DLD1 (cell line): ENCODE measurements at regions not wholly inside any gene's neighbourhood (a gene's known extent, or its start where the extent isn't known, plus 50 kb on each side); places are given as distances from the start of the nearest gene placed in this dataset.

Experiments used
- in situ Hi-C: cut with HindIII; loops from 2 replicates; pipeline ENCODE4 v1.10.0; 2017; ENCODE audit warnings: low sequenced_read_pairs

DNA sequence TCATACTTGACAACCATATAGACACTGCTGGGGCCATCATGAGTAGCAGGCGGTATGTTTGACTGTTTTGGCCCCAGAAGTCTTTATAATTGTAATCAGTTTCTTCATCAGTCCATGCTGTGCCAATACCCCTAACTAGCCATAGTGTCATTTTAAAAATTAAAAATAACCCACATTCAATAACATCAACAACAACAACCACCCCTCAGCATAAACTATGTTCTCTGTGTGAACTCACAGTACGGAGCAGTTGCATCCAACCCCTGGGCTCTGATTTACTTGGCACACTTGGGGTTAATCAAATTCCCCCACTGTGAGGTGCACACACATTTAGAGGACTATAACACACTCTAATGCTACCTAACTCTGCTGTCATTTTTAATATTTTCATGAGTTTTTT lies 553.7 kb downstream of the USP25 start:
- in situ Hi-C loops, result no loop called here

DNA sequence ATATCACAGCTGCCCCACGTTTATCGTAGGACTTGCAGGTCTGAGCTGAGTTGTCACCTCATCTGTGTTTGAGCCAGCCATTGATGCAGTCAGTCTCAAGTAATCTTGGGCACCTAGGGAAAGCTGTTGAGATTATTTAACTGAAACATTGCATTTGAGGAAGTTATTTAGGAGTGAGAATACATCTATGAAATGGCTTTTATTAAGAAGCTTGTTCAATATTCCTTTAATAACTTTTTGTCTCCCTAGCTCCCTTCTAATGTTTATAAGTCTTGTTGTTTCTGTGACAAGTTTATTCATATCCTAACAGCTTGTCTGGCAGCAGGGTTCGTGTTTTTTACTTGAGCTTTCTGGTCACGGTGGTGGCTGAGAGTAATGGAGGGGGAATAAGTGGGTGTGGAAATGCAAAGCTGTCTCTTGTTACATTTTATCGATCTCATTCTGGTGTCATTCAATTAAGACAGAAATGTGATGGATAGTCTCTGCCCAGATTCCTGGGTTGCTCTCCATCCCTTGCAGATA lies 555.9 kb downstream of the USP25 start:
- in situ Hi-C loops, result no loop called here

DNA sequence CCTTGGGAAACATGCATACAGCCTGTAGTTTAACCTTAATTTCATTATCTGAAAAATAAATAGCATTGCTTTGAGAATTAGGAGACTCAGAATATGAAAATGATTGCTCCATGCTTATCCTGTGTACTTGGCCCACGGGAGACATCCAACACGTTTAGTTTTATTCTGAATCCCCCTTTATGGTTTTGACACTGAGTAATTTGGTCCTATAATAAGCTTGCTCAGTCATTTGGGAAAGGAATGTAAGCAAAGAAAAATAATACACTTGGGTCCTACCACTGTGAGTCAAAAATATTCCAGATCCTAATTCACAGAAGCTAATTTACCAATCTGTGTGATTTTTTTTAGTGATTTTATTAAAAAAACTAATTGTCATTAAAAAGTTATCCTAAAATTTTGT lies 557.3 kb downstream of the USP25 start:
- in situ Hi-C loops, result no loop called here

DNA sequence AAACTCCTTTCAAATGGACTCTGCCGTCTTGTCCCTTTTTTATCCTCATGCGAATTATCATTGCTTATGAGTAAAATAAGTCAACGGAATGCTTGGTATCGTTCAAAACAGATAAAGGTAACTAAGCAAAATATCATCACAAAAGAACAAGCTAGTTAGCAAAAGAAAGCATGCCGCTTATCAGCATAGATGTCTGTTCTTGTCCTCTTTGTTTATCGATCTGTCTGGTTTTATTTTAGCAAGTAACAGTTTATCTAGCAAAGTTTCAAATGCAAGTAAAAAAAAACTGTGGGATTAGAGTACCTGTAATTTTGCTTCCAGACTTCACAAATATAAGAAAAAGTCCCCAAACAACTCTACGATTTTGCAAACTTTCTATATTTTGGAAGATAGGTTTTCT lies 561.5 kb downstream of the USP25 start:
- in situ Hi-C loops, result no loop called here

DNA sequence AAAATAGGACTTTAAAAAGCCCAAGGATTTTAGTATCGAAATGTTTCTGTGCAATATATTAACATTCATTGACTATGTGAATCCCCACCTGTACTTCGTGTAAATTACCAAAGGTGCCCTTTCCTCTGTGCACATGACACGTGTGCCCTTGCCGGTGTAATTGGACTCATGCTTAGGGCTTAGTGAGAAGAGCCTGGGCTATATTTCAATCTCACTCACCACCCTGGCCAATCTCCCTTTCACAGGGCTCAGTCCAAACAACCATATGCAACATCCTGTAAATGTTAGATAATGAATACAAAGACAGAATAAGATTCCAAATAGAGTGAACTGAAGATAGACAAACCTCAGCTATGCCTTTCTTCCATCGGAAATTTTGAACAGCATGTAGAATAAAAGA lies 564.3 kb downstream of the USP25 start:
- in situ Hi-C loops, result no loop called here

DNA sequence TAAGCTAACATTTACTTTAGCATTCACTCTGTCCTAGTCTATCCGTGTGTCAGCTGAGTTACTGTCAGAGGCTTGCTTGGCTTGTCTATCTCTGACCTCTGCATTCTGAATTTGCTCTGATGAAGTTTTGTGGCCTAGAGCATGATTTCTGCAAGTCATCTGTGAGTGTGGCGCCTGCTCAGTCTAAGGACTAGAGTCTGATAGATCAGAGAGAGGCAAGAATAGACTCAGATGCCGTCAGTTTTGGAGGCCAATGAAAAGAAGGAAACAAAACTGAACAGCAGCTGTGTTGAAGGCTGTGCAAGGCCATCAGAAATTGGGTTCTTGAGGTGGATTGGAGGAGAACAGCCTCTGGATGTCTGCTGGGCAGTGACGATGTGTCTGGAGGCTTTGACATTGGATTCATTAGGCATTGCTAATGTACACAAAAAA lies 573.1 kb downstream of the USP25 start:
- in situ Hi-C loops, result no loop called here

DNA sequence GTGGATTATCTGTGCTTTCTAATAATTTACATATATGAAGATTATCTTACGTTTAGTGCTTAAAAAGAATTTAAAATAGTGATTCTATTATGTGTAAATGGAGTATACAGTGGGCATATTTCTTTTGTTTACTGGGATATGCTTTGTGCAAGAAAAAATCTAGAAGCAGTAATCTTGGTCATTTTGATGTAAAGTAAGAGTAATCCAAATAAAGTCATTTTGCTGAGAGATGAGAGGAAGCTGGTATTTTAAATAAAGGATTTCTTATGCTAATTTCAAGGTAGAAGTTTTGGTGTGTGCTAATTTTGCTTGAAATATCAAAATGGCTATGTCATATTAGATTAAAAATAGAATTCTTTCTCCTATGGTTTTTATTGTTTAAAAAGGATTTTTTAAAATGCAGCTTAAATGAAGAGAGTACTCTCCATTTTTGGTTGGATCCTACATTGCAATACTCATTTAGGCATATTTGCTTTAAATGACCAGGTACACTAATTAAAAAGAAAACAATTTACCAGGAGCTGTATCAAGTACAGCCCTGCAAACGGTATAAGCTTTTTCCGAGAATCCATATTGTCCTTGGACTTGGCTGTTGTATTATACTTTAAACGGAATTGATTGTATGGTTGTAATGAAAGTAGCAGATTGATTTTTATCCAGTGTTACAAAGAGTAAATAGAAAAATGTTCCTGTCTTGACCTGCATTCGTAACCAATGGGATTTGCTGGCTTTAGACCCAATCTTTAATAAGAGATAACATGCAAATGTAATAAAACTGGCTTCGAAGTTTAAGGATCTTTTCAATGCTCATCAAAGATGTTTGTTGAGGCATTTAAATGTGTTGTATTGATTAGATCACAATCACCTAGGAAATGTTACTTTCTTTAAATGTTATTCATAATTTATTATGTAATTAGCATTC lies 574.7 kb downstream of the USP25 start:
- in situ Hi-C loops, result no loop called here

DNA sequence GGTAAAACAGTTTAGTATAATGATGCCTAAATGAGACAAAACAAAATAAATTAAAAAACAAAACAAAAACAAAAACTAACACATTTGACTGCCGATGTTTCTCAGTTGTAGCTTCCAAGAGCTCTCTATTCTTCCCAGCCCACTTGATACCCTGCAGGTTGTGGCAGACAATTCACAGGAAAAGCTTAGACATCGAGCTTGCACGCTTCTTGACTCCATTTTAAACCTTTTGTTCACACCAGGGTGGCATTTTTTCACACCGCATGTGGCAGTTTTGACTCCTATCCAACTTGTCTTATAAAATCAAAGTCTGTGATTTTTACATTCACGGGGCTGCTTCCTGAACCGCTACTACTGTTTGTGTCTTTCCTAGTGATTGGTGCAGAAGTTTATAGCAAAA lies 575.9 kb downstream of the USP25 start:
- in situ Hi-C loops, result no loop called here

DNA sequence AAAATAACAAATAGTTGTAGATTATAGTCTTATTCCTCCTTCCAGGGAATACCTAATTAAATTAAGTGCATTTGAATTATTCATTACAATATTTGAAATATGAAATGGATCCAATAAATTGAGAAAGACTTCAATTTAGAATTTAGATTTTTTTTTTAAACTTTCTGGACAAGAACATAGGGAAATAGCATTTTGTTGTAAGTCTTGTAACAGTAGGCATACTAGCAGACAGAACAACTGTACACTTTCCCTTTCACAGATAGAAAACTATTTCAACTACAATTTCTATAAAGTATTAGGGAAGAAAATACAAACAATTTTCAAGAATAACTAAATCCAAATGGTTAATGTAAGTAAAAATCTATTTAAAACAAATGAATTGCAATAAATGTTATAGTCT lies 577.5 kb downstream of the USP25 start:
- in situ Hi-C loops, result no loop called here

DNA sequence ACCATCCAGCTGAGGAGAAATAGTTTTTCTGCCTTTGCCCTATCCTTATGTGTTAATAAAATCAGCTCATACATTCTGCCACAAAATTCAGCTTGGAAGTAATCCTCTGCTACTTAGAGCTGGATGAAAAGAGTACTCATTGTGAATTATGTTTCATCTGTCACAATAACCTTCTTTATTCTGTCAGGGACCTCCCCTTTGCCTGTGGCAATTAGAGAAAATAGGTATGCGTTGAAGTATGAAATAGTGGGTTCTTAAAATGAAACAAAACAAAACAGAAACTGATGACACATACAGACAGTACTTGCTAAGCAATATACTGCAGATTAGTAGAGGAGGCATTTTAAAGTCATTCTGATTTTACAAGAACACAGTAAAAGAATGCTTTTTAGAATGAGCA lies 578.5 kb downstream of the USP25 start:
- in situ Hi-C loops, result no loop called here

DNA sequence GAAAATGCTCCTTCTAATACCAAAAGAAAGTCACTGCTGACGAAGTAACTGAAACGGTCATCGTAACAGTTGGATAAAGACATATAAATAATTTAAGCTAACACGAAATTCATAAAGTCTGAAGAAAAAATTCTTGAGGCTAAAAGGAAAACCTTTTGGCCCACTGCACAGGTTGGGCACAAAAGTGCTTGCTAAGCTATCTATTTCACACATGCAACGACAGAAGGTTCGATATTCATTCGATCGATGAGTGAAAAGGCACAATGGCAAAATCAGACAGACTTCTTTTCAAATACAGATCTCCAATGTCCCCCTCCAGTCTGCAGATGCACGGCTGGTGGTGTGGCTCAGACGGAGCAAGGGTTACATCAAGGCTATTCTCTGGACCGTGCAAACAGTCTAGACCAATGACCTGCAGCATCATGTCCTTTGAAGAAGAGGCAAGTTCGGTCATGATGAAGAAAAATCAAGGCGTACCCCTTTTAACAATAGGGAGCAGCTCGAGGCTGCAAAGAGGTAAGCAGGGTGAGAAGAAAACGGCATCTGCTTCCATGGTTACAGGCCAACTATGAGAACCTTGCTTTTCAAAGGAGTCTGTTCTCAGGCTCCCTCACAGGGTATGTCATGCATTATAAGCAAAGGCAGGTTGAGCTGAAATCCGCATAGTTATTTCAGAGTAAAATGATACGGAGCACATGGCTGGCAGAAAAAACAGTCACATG lies 579.6 kb downstream of the USP25 start:
- in situ Hi-C loops, result no loop called here

DNA sequence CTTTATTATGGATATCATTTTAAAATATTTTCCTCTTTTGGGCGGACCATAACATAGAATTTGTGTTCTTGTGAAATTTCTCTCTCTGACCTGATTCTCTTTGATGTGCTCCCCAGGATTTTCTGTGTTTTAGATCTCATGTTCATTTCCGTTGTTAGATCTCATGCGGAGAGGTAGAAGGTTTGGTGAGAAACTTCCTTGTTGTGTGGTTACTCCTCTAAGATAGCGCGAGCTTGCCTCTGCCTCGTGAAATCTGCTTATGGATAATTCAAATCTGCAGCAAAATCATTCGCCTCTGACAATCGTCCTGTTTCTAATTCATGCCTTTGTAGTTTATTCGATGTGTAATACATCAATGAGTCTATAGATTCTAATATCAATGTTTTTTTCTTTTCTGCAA lies 580.4 kb downstream of the USP25 start:
- in situ Hi-C loops, result no loop called here

DNA sequence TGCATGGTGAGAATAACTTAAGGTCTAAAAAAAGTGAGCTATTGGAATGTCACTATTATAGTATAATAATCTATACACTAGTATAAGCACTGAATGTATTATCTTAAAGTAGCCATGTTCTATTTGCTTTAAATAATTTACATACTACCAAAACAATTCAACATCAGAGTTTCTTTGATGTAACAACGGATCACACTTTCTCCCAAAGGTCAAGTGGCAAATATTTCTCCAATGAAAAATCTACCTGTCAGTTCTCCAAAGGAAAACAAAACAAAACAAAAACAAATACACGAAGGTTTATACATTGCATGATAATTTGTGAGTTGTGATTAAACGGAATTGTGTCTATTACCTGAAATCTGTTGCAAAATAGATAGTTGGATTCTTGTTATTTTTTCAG lies 581.4 kb downstream of the USP25 start:
- in situ Hi-C loops, result no loop called here

DNA sequence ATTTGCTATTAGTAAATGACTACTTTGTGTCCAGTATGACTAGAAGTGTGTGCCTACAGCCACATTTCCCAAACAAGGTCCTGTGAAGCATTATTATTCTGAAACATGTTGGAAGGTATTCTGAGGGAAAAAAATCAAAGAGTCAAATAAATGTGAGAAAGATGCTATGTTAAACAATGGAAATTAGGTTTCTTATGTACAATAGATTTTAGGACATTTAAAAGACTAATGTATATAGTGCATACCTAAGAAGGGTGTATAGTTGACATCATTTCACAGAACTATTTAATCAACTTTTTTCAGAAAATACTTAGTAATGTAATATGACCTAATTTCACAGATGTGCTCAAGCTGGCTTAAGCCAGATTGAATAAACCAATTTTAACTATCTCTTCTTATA lies 582.5 kb downstream of the USP25 start:
- in situ Hi-C loops, result no loop called here

DNA sequence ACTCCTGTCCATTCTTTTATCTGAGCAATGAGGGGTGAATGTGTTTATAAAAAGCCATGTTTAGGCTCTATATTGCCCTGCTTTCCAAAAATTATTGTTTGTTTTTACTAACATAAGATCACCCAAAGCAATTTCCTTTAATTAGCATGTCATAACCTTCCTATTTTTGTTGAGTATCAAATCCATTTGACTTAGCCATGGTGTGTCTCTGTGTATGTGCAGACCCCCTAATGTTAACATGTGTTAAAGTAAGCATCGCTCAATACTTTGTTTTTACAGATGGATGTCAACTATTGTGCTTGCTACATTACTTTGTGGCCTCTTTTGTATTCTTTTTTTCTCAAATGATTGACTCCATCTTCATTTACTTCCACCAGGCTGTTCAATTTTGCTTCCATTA lies 585.4 kb downstream of the USP25 start:
- in situ Hi-C loops, result no loop called here

DNA sequence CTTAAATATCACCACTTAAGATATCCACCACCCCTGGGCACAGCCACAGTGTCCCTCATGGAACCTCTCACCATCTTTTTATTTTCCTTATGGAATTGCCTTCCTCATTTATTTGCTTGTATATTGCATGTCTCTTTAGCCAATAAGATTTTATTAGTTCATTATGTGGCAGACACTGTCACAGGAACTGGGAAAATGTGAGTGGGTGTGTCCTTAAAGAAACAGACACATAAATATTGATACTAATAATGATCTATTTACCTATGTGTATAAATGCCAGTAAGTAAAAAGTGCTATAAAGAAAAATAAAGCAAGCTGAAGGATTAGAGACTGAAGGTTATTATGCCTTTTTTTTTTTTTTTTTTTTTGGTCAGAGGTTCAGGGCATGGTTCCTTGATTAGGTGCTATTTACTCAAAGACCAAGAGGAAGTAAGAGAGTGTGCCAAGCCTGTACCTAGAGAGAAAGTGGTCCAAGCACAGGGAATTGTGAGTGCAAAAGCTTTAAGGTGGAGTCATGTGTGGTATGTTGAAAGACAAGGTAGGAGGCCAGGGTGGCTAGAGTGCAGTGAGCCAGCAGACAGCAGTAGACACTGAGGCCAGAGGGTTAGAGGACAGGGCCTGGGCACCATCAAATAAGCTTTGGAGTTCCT lies 589.0 kb downstream of the USP25 start:
- in situ Hi-C loops, result no loop called here

DNA sequence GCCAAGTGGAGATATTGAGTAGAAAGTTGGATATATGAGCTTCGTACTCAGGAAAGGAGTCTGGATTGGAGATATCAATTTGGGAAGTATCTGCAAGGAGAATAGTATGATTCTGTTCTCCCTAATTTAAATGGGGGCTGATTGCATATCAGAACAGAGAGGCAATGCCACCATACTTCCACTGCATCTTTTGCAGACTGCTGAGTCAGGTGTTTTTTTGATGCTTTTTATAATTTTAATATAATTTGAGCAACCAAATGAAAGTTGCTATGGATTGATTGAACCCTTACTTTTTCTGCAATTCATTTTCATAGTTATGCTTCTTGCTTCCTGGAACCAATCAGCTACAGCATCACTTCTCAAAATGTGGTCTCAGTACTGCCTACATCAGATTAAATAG lies 590.3 kb downstream of the USP25 start:
- in situ Hi-C loops, result no loop called here

DNA sequence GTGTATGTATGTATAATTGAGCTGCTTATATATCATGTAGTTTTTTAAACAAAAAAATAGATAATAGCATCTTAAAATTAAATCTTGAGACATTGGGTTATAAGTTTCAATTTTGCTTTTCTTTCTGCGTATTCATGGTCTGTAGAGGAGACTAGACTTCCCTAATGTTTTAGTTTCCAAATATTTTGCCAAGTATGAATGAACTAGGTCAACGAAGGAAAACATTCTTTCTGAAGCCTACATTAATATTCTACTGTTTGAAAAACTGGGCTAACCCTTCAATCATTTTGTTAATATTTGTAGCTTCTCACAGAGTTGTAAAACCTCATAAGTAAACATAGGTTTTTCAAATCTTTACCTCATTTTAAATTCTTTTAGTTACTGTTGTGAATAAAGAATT lies 592.7 kb downstream of the USP25 start:
- in situ Hi-C loops, result no loop called here

DNA sequence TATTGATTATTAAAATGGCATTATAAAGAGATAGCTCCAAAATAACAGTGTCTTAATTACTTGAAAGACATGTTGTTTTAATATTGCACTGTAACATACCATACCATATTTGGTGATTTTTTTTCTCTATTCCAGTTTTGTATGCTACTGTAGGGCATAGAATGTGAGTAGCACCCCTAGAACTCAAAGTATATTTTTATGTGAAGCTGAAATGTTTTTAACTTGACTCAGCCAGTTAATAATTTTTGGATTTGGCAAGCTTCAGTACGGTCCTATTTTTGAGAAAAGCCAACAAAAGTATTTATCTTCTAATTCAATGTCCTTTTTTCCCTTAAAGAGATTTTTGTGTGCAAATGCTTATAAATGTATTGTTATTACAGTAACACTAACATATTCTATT lies 593.8 kb downstream of the USP25 start:
- in situ Hi-C loops, result no loop called here

DNA sequence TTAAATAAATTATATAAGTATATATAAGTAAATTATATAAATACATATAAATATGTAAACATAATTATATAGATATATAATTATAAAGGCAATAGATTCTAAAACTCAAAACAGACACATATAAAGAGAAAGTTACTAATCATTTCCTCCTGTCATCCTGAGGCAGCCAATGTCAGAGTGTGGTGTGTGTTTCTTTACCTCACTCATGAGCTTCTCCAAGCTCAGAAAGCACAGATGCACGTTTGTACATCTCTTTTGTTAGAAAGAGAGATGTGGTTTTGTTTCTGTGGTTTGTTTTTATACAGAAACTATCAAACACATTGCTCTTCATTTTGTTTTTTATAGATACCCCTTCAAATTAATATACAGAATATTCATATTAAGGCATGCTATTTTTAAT lies 594.8 kb downstream of the USP25 start:
- in situ Hi-C loops, result no loop called here

DNA sequence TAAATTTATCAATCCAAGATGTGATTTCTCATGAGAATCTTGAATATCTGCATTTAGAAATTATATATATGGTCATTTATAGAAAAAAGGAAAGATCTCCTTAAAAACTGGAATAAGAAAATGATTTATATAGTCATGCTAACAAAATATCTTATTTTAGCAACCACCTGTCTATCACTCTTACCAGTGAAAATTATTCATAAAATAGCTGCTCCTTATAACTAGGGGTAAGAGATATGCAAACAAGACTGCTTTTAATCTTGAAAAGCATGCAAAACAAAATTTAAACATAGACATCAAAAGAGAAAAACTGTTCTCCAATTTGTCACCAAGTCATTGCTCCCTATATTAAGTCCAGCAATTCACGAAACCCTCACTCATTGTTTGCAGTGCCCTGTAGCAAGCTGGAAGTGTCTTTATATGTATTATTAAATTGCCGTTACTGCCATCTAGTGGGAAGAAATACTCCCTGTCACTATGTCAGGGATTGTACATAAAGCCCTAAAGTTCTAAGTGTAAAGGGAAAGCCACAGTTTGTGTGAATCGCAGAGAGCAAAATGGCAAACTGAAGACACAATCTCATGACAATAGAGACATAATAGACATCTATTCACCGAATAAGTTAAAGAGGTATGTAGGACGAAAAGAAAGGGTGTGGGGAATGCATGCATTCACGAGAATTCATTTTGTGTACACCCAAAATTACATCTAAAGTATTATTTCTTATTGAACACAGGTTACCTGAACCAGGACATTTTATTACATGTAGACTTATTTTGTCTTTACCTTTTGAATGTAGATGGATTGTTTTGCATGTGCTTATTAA lies 600.5 kb downstream of the USP25 start:
- in situ Hi-C loops, result no loop called here
